ENCODE measurements at regions not wholly inside any gene's neighbourhood (a gene's known extent, or its start where the extent isn't known, plus 50 kb on each side); places are given as distances from the start of the nearest gene placed in this dataset.

DNA sequence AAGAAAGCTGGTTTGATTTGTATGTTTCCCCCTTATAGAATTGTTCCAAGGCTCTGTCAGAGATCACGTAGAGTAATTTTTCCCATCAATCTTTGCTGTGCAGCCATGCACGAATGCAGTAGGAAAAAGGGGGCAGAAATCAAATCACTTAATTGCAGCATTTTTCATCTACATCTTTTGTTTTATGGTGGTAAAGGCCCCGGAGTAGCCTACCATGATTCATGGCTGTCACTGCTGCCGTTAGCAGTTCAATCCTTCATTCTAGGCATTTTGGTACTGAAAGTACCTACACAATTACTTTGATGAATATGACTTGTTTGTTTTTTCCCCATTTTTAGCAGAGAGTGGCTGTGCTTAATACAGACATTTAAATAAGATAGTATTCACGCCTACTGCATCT lies 631.9 kb upstream of the MMS22L start:
- no peaks in the 10 kb centered on the region for H3K27me3 ChIP-seq (replicated peaks; ENCODE audit: insufficient read depth, low read length)
- no peaks in the 10 kb centered on the region for H4K20me1 ChIP-seq (ENCODE audit: insufficient read depth, low read length)
- TF ChIP-seq, protein P1, sequence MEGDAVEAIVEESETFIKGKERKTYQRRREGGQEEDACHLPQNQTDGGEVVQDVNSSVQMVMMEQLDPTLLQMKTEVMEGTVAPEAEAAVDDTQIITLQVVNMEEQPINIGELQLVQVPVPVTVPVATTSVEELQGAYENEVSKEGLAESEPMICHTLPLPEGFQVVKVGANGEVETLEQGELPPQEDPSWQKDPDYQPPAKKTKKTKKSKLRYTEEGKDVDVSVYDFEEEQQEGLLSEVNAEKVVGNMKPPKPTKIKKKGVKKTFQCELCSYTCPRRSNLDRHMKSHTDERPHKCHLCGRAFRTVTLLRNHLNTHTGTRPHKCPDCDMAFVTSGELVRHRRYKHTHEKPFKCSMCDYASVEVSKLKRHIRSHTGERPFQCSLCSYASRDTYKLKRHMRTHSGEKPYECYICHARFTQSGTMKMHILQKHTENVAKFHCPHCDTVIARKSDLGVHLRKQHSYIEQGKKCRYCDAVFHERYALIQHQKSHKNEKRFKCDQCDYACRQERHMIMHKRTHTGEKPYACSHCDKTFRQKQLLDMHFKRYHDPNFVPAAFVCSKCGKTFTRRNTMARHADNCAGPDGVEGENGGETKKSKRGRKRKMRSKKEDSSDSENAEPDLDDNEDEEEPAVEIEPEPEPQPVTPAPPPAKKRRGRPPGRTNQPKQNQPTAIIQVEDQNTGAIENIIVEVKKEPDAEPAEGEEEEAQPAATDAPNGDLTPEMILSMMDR (IDR thresholded peaks at IDR 0.05; ENCODE audit: low read length) = no peak
- no peak for TF ChIP-seq EZH2phosphoT487 (IDR thresholded peaks at IDR 0.05; ENCODE audit: low read length)
- TF ChIP-seq EZH2 (optimal IDR thresholded peaks at IDR 0.05; ENCODE audit: low read depth, low read length) = no peak
- H3K9ac ChIP-seq (ENCODE audit: low read length) = no peak overlapping the region
- no peak overlapping the region for H3K4me3 ChIP-seq (ENCODE audit: low read length)
- H3K27ac ChIP-seq (ENCODE audit: low read length) = no peak overlapping the region
- H3K79me2 ChIP-seq (ENCODE audit: low read length) = no peaks in the 10 kb centered on the region
- no peak for DNase-seq
- no peaks in the 10 kb centered on the region for H3F3A ChIP-seq (ENCODE audit: insufficient read depth, low read length)
- H3K9me2 ChIP-seq (replicated peaks; ENCODE audit: insufficient read depth, low read length) = no peaks in the 10 kb centered on the region
- no peaks in the 10 kb centered on the region for H3K9me3 ChIP-seq (replicated peaks; ENCODE audit: insufficient read depth, low read length)
- H3K36me3 ChIP-seq (replicated peaks; ENCODE audit: insufficient read depth, low read length) = no peaks in the 10 kb centered on the region
- no peak overlapping the region for H2AFZ ChIP-seq (ENCODE audit: low read length)
- H3K4me2 ChIP-seq (ENCODE audit: low read depth, low read length) = no peak overlapping the region
- H3K4me1 ChIP-seq (ENCODE audit: low read length) = no peaks in the 10 kb centered on the region

DNA sequence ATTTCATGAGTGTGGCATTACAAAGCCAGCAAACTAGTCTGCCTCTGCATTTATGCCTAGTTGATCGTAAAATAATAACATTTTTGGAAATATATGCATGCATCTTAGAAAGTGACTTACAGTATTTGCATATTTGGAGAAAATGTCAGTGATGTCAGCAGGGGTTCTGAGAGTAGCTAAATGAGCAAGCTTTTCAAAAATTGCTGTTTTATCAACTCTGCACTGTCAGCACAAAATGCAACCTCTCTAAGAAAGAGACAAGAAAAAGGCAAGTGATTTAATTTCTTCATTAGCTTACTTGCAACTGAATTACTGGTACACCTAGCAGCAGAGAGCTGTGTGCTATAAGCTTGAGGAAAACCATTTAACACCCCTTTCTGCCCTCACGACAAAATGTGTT lies 632.5 kb upstream of the MMS22L start:
- TF ChIP-seq EZH2phosphoT487 (IDR thresholded peaks at IDR 0.05; ENCODE audit: low read length) (no peak), EZH2 (optimal IDR thresholded peaks at IDR 0.05; ENCODE audit: low read depth, low read length) (no peak)
- TF ChIP-seq, protein P1 (IDR thresholded peaks at IDR 0.05; ENCODE audit: low read length) = no peak
- H4K20me1 ChIP-seq (ENCODE audit: insufficient read depth, low read length) = no peaks in the 10 kb centered on the region
- H3K4me1 ChIP-seq (ENCODE audit: low read length) = no peaks in the 10 kb centered on the region
- H3K9ac ChIP-seq (ENCODE audit: low read length) = no peak overlapping the region
- H3K4me2 ChIP-seq (ENCODE audit: low read depth, low read length) = no peak overlapping the region
- H3K9me2 ChIP-seq (replicated peaks; ENCODE audit: insufficient read depth, low read length) = no peaks in the 10 kb centered on the region
- H3K9me3 ChIP-seq (replicated peaks; ENCODE audit: insufficient read depth, low read length) = no peaks in the 10 kb centered on the region
- no peaks in the 10 kb centered on the region for H3K36me3 ChIP-seq (replicated peaks; ENCODE audit: insufficient read depth, low read length)
- H3K27me3 ChIP-seq (replicated peaks; ENCODE audit: insufficient read depth, low read length) = no peaks in the 10 kb centered on the region
- H3F3A ChIP-seq (ENCODE audit: insufficient read depth, low read length) = no peaks in the 10 kb centered on the region
- H3K4me3 ChIP-seq (ENCODE audit: low read length) = no peak overlapping the region
- H3K27ac ChIP-seq (ENCODE audit: low read length) = no peak overlapping the region
- no peak overlapping the region for H2AFZ ChIP-seq (ENCODE audit: low read length)
- DNase-seq = no peak
- no peaks in the 10 kb centered on the region for H3K79me2 ChIP-seq (ENCODE audit: low read length)

DNA sequence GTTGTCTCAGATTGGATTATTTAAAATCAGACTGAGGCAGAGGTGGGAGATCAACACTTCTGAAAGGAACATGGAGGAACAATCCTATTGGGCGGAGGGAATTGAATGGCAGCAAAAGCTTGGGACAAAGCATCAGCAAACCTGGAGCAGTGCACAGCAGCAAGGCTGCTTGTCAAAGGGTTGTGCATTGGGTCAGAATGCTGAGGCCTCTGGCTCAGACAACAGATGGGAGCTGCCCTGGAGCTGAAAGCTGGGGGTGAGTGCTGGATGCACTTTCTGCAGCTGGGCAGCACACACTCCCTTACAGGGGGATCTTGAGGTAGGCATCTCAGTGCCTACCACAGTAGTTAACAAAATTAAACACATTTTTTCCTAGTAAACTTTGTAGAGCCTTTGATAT lies 634.4 kb upstream of the MMS22L start:
- DNase-seq = no peak
- Histone ChIP-seq H2AFZ (ENCODE audit: low read length) (no peak overlapping the region), H3K4me1 (ENCODE audit: low read length) (no peaks in the 10 kb centered on the region), H3K9me3 (replicated peaks; ENCODE audit: insufficient read depth, low read length) (no peaks in the 10 kb centered on the region), H3F3A (ENCODE audit: insufficient read depth, low read length) (no peaks in the 10 kb centered on the region), H3K79me2 (ENCODE audit: low read length) (no peaks in the 10 kb centered on the region), H4K20me1 (ENCODE audit: insufficient read depth, low read length) (no peaks in the 10 kb centered on the region), H3K27me3 (replicated peaks; ENCODE audit: insufficient read depth, low read length) (no peaks in the 10 kb centered on the region), H3K36me3 (replicated peaks; ENCODE audit: insufficient read depth, low read length) (no peaks in the 10 kb centered on the region), H3K4me2 (ENCODE audit: low read depth, low read length) (no peak overlapping the region), H3K9ac (ENCODE audit: low read length) (no peak overlapping the region), H3K27ac (ENCODE audit: low read length) (no peak overlapping the region), H3K4me3 (ENCODE audit: low read length) (no peak overlapping the region), H3K9me2 (replicated peaks; ENCODE audit: insufficient read depth, low read length) (no peaks in the 10 kb centered on the region)
- TF ChIP-seq EZH2phosphoT487 (IDR thresholded peaks at IDR 0.05; ENCODE audit: low read length) (no peak), EZH2 (optimal IDR thresholded peaks at IDR 0.05; ENCODE audit: low read depth, low read length) (no peak)
- TF ChIP-seq, protein P1 (IDR thresholded peaks at IDR 0.05; ENCODE audit: low read length) = no peak

Measured in MM.1S (cell line).